Gastrocnemius medialis (tissue), 4 donors: ENCODE measurements at regions not wholly inside any gene's neighbourhood (a gene's known extent, or its start where the extent isn't known, plus 50 kb on each side); places are given as distances from the start of the nearest gene placed in this dataset.

Source experiments
- POLR2A ChIP-seq, 2 donors: fragments of 450-650 bp; IDR thresholded peaks; one replicate each; pipeline ENCODE4 v1.6.1; 2017; ENCODE audit warnings: antibody characterized with exemption in 2 of 2, mild to moderate bottlenecking in 2 of 2, moderate library complexity in 2 of 2
- TF ChIP-seq, protein P1 (sequence below), 5 experiments: fragments of 450-650 bp in 3 of 5; fragments of 200-600 bp in 2 of 5; sonication (generic) in 2 of 5; IDR thresholded peaks in 4 of 5; conservative IDR thresholded peaks in 1 of 5; 1 replicate in 4 of 5; 2 replicates in 1 of 5; pipeline ENCODE4 v1.5.1; 2016 to 2019; ENCODE audit warnings: antibody characterized with exemption in 5 of 5, mild to moderate bottlenecking in 3 of 5, moderate library complexity in 3 of 5

DNA sequence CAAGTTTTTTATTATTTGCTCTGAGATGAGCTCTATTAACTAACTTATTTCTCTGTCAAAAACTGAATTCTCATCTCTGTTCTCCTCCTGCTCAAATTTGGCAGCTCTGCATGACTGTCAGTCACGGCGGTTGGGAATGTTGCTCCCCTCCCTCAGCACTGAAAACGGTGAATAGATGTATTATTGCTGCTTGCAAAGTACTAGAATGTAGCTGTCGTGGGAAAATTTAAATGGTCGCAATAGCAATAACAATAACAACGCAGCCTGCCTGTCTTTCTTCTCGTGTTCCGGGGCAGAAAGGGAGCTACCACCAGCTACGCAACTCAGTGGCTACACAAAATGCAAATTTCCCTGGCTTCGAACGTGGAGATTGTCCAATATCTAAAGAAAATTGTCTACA is 125.6 kb upstream of the FRY start:
- TF ChIP-seq, protein P1, sequence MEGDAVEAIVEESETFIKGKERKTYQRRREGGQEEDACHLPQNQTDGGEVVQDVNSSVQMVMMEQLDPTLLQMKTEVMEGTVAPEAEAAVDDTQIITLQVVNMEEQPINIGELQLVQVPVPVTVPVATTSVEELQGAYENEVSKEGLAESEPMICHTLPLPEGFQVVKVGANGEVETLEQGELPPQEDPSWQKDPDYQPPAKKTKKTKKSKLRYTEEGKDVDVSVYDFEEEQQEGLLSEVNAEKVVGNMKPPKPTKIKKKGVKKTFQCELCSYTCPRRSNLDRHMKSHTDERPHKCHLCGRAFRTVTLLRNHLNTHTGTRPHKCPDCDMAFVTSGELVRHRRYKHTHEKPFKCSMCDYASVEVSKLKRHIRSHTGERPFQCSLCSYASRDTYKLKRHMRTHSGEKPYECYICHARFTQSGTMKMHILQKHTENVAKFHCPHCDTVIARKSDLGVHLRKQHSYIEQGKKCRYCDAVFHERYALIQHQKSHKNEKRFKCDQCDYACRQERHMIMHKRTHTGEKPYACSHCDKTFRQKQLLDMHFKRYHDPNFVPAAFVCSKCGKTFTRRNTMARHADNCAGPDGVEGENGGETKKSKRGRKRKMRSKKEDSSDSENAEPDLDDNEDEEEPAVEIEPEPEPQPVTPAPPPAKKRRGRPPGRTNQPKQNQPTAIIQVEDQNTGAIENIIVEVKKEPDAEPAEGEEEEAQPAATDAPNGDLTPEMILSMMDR (IDR thresholded peaks at IDR 0.05 in 4 of 5, conservative IDR thresholded peaks at IDR 0.05 in 1 of 5), result no peak
- TF ChIP-seq POLR2A (IDR thresholded peaks at IDR 0.05), result no peak
